ENCODE measurements at regions not wholly inside any gene's neighbourhood (a gene's known extent, or its start where the extent isn't known, plus 50 kb on each side); places are given as distances from the start of the nearest gene placed in this dataset.
"Not testable (repeated sequence)": the region's sequence is repeated elsewhere in the genome, so short reads cannot be mapped to it uniquely, and the experiment has no call there.

- Histone ChIP-seq H3K79me1 (ENCODE audit: low read length) (no peaks in the 10 kb centered on the region), H2AK5ac (ENCODE audit: low read length) (no peak overlapping the region), H3K4me3 (ENCODE audit: low read length) (no peak overlapping the region), H2BK5ac (ENCODE audit: low read length) (no peak overlapping the region), H3K9ac (ENCODE audit: low read length) (no peak overlapping the region), H2BK15ac (replicated peaks; ENCODE audit: low read depth) (no peak overlapping the region), H3K23ac (ENCODE audit: low read length) (no peak overlapping the region), H3K18ac (ENCODE audit: low read length) (no peak overlapping the region), H3K27ac (ENCODE audit: low read depth, low read length) (no peak overlapping the region), H3K36me3 (ENCODE audit: control insufficient read depth, insufficient read depth, low read length) (no peaks in the 10 kb centered on the region), H3K4ac (ENCODE audit: low read depth, low read length) (no peak overlapping the region), H3K56ac (ENCODE audit: low read length) (no peak overlapping the region), H3K27me3 (ENCODE audit: insufficient read depth, low read length, poor library complexity) (no peaks in the 10 kb centered on the region), H4K5ac (ENCODE audit: low read length) (no peak overlapping the region), H3K4me2 (ENCODE audit: low read length) (no peak overlapping the region), H2BK120ac (ENCODE audit: low read depth, low read length) (no peak overlapping the region), H3K79me2 (ENCODE audit: control insufficient read depth, insufficient read depth, low read length) (no peaks in the 10 kb centered on the region), H4K8ac (ENCODE audit: low read depth, low read length) (no peak overlapping the region), H3K4me1 (ENCODE audit: control insufficient read depth, low read depth, low read length) (no peaks in the 10 kb centered on the region)
- no peak for DNase-seq
- no CpG with 5 or more reads among the region's 24 CpGs for WGBS (ENCODE audit: extremely low coverage, insufficient coverage, low lambda C conversion rate)
Observed at GRCh38 chr3:125715651-125716050, 120.4 kb upstream of the OSBPL11 start.

- not testable (repeated sequence) for H3K36me3 ChIP-seq (ENCODE audit: control insufficient read depth, insufficient read depth, low read length); H3K4me1 ChIP-seq (ENCODE audit: control insufficient read depth, low read depth, low read length); H4K5ac ChIP-seq (ENCODE audit: low read length); H4K8ac ChIP-seq (ENCODE audit: low read depth, low read length); H3K79me1 ChIP-seq (ENCODE audit: low read length); H3K4me2 ChIP-seq (ENCODE audit: low read length); H2BK15ac ChIP-seq (replicated peaks; ENCODE audit: low read depth); H2AK5ac ChIP-seq (ENCODE audit: low read length); H3K23ac ChIP-seq (ENCODE audit: low read length); H3K4ac ChIP-seq (ENCODE audit: low read depth, low read length); H3K27me3 ChIP-seq (ENCODE audit: insufficient read depth, low read length, poor library complexity); H2BK120ac ChIP-seq (ENCODE audit: low read depth, low read length); DNase-seq; H3K9ac ChIP-seq (ENCODE audit: low read length); H3K27ac ChIP-seq (ENCODE audit: low read depth, low read length); H3K18ac ChIP-seq (ENCODE audit: low read length); H3K4me3 ChIP-seq (ENCODE audit: low read length); H3K79me2 ChIP-seq (ENCODE audit: control insufficient read depth, insufficient read depth, low read length); H2BK5ac ChIP-seq (ENCODE audit: low read length); H3K56ac ChIP-seq (ENCODE audit: low read length)
- no CpG with 5 or more reads among the region's 11 CpGs for WGBS (ENCODE audit: extremely low coverage, insufficient coverage, low lambda C conversion rate)
Observed at GRCh38 chr3:125732151-125732550, 136.9 kb upstream of the OSBPL11 start.

- not testable (repeated sequence) for H2AK5ac ChIP-seq (ENCODE audit: low read length); H2BK15ac ChIP-seq (replicated peaks; ENCODE audit: low read depth)
- no CpG with 5 or more reads among the region's 11 CpGs for WGBS (ENCODE audit: extremely low coverage, insufficient coverage, low lambda C conversion rate)
Observed at GRCh38 chr3:125741991-125742718, 146.9 kb upstream of the OSBPL11 start.

GRCh38 chr3:125742845-125743244, 147.5 kb upstream of the OSBPL11 start:
- H3K4me2 ChIP-seq (ENCODE audit: low read length); H3K36me3 ChIP-seq (ENCODE audit: control insufficient read depth, insufficient read depth, low read length); H3K79me2 ChIP-seq (ENCODE audit: control insufficient read depth, insufficient read depth, low read length); H3K4me3 ChIP-seq (ENCODE audit: low read length); H3K23ac ChIP-seq (ENCODE audit: low read length); H3K27me3 ChIP-seq (ENCODE audit: insufficient read depth, low read length, poor library complexity); H3K56ac ChIP-seq (ENCODE audit: low read length); H2BK15ac ChIP-seq (replicated peaks; ENCODE audit: low read depth); H3K79me1 ChIP-seq (ENCODE audit: low read length); H2BK120ac ChIP-seq (ENCODE audit: low read depth, low read length); H2BK5ac ChIP-seq (ENCODE audit: low read length); H3K9ac ChIP-seq (ENCODE audit: low read length); H3K18ac ChIP-seq (ENCODE audit: low read length); H3K27ac ChIP-seq (ENCODE audit: low read depth, low read length); H4K8ac ChIP-seq (ENCODE audit: low read depth, low read length); H3K4ac ChIP-seq (ENCODE audit: low read depth, low read length); H3K4me1 ChIP-seq (ENCODE audit: control insufficient read depth, low read depth, low read length); H2AK5ac ChIP-seq (ENCODE audit: low read length); H4K5ac ChIP-seq (ENCODE audit: low read length): not testable (repeated sequence)
- WGBS (ENCODE audit: extremely low coverage, insufficient coverage, low lambda C conversion rate): no CpG with 5 or more reads among the region's 3 CpGs
- DNase-seq: peak; percentile 79

More at GRCh38 chr3:125741991-125742718, 146.9 kb upstream of the OSBPL11 start:
- H4K5ac ChIP-seq (ENCODE audit: low read length); H3K27ac ChIP-seq (ENCODE audit: low read depth, low read length); H3K79me1 ChIP-seq (ENCODE audit: low read length); H3K4ac ChIP-seq (ENCODE audit: low read depth, low read length); H3K9ac ChIP-seq (ENCODE audit: low read length); H3K4me2 ChIP-seq (ENCODE audit: low read length); H3K79me2 ChIP-seq (ENCODE audit: control insufficient read depth, insufficient read depth, low read length); H2BK5ac ChIP-seq (ENCODE audit: low read length); H3K36me3 ChIP-seq (ENCODE audit: control insufficient read depth, insufficient read depth, low read length); H3K18ac ChIP-seq (ENCODE audit: low read length); H3K56ac ChIP-seq (ENCODE audit: low read length); H3K4me1 ChIP-seq (ENCODE audit: control insufficient read depth, low read depth, low read length); H4K8ac ChIP-seq (ENCODE audit: low read depth, low read length); H3K23ac ChIP-seq (ENCODE audit: low read length); H3K4me3 ChIP-seq (ENCODE audit: low read length); H3K27me3 ChIP-seq (ENCODE audit: insufficient read depth, low read length, poor library complexity); H2BK120ac ChIP-seq (ENCODE audit: low read depth, low read length): not testable (repeated sequence)
- DNase-seq: peak; percentile 69

- H3K56ac ChIP-seq (ENCODE audit: low read length); H4K5ac ChIP-seq (ENCODE audit: low read length); H4K8ac ChIP-seq (ENCODE audit: low read depth, low read length); H3K79me2 ChIP-seq (ENCODE audit: control insufficient read depth, insufficient read depth, low read length); H3K18ac ChIP-seq (ENCODE audit: low read length); H2BK15ac ChIP-seq (replicated peaks; ENCODE audit: low read depth); H3K27ac ChIP-seq (ENCODE audit: low read depth, low read length); H3K4me1 ChIP-seq (ENCODE audit: control insufficient read depth, low read depth, low read length); H3K4me2 ChIP-seq (ENCODE audit: low read length); H3K9ac ChIP-seq (ENCODE audit: low read length); H3K23ac ChIP-seq (ENCODE audit: low read length); H3K79me1 ChIP-seq (ENCODE audit: low read length); H3K27me3 ChIP-seq (ENCODE audit: insufficient read depth, low read length, poor library complexity); H2BK5ac ChIP-seq (ENCODE audit: low read length); H3K4ac ChIP-seq (ENCODE audit: low read depth, low read length); H3K36me3 ChIP-seq (ENCODE audit: control insufficient read depth, insufficient read depth, low read length); H2AK5ac ChIP-seq (ENCODE audit: low read length); H3K4me3 ChIP-seq (ENCODE audit: low read length); H2BK120ac ChIP-seq (ENCODE audit: low read depth, low read length): not testable (repeated sequence)
- DNase-seq: peak; percentile 58
- WGBS (ENCODE audit: extremely low coverage, insufficient coverage, low lambda C conversion rate): no CpG with 5 or more reads among the region's 1 CpG
Observed at GRCh38 chr3:125757050-125757449, 161.8 kb upstream of the OSBPL11 start.

- not testable (repeated sequence) for H3K23ac ChIP-seq (ENCODE audit: low read length); H3K4me3 ChIP-seq (ENCODE audit: low read length); H3K79me2 ChIP-seq (ENCODE audit: control insufficient read depth, insufficient read depth, low read length); H3K36me3 ChIP-seq (ENCODE audit: control insufficient read depth, insufficient read depth, low read length); H4K8ac ChIP-seq (ENCODE audit: low read depth, low read length); H3K27me3 ChIP-seq (ENCODE audit: insufficient read depth, low read length, poor library complexity); H2BK120ac ChIP-seq (ENCODE audit: low read depth, low read length); H3K4me2 ChIP-seq (ENCODE audit: low read length); H3K9ac ChIP-seq (ENCODE audit: low read length); H2AK5ac ChIP-seq (ENCODE audit: low read length); H4K5ac ChIP-seq (ENCODE audit: low read length); H3K4me1 ChIP-seq (ENCODE audit: control insufficient read depth, low read depth, low read length); DNase-seq; H3K18ac ChIP-seq (ENCODE audit: low read length); H3K4ac ChIP-seq (ENCODE audit: low read depth, low read length); H3K27ac ChIP-seq (ENCODE audit: low read depth, low read length); H2BK15ac ChIP-seq (replicated peaks; ENCODE audit: low read depth); H3K79me1 ChIP-seq (ENCODE audit: low read length); H2BK5ac ChIP-seq (ENCODE audit: low read length); H3K56ac ChIP-seq (ENCODE audit: low read length)
- WGBS (ENCODE audit: extremely low coverage, insufficient coverage, low lambda C conversion rate): no CpG with 5 or more reads among the region's 32 CpGs
Observed at GRCh38 chr3:125758641-125759130, 163.4 kb upstream of the OSBPL11 start.

Data from mesendoderm (in vitro differentiated cells).